ENCODE measurements at regions not wholly inside any gene's neighbourhood (a gene's known extent, or its start where the extent isn't known, plus 50 kb on each side); places are given as distances from the start of the nearest gene placed in this dataset.

DNA sequence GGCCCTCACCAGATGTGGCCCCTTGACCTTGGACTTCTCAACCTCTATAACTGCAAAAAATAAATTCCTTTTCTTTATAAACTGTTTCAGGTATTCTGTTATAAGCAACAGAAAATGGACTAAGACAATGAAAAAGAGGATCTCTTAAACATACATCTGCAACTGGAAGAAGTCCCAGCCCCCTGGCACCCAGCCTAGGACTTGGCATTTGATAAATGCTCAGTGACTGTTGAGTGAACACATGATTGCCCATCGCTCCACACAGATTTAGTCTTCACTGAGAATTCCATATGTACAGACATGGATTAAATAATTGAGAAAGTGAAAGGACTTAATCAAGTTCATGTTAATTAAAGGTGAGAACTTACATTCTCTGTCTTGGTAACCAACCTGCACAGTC, 344.9 kb upstream of the RUNX1 start:
- TF ChIP-seq EZH2 (IDR thresholded peaks at IDR 0.05; ENCODE audit: insufficient read depth, poor library complexity, severe bottlenecking) (no peak), EZH2phosphoT487 (IDR thresholded peaks at IDR 0.05; ENCODE audit: insufficient read depth, low read depth) (no peak)
